NCI-H1092 treated with DMSO at 0.1 percent for 48 hours (cell line): ENCODE measurements at regions not wholly inside any gene's neighbourhood (a gene's known extent, or its start where the extent isn't known, plus 50 kb on each side); places are given as distances from the start of the nearest gene placed in this dataset.
"Not testable (repeated sequence)": the region's sequence is repeated elsewhere in the genome, so short reads cannot be mapped to it uniquely, and the experiment has no call there.

Source experiments
- DNase-seq: peaks from one replicate; lab custom pipeline; 2025; lab: John Stamatoyannopoulos, UW

DNA sequence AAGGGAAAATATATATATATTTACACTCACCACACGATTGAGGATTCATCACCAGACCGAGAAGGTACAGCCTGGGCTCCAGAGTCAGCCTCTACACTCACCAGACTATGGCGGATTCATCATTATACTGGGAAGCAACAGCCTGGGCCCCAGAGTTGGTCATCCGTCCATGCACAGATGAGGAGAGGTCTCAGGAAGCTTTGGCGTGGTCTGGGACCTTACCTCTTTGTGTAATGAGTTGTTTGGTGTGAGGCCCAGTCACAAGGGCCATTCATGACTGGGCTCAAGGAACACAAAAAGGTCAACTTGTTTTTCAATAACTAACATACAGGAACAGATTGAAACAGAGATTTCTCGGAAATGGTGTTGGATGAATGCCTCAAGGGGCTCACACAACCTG lies 926.1 kb downstream of the FAM133A start:
- DNase-seq = no peak

DNA sequence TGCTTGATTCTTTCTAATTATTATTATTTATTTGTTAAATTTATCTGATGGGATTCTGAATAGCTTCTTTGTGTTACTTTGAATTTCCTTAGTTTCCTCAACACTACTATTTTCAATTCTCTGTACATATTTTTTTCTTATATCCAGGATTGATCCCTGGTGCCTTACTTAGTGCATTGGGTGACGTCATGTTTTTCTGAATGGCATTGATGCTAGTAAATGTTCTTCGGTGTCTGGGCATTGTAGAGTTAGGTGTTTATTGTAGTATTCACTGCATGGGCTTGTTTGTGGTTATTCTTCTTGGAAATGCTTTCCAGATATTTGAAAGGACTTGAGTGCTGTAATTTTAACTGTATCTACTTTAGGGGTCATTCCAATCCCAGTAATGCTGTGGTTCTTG lies 938.1 kb downstream of the FAM133A start:
- no peak for DNase-seq

DNA sequence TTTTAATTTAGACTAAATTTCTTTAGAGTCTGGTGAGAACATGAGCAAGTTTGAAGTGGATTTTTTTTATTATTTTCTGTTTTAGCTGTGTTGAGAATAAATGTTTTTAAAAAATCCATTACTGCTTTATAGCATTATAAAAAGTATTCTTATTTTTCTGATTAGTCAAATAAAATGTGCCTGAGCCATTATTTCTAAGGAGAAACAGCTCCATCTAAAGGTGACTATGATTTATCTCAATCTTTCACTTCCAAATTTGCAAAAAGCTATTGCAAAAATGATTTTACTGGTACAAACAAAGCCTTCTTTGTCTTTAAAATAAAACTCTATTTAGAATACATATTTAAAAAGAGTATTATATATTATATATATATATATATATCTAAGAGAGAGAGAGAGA lies 959.2 kb downstream of the FAM133A start:
- no peak for DNase-seq

DNA sequence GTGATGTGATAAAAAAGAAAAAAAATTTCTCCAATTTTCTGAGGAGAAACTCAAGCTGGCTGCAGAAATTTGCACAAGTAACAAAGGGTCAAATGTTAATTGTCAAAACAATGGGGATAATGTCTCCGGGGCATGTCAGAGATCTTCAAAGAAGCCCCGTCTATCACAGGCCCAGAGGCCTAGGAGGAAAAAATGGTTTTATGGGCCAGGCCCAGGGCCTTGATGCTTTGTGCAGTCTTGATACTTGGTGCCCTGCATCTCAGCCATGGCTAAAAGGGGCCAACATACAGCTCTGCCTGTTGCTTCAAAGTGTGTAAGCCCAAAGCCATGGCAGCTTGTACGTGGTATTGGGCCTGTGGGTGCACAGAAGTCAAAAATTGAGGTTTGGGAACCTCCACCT lies 961.0 kb downstream of the FAM133A start:
- no peak for DNase-seq

DNA sequence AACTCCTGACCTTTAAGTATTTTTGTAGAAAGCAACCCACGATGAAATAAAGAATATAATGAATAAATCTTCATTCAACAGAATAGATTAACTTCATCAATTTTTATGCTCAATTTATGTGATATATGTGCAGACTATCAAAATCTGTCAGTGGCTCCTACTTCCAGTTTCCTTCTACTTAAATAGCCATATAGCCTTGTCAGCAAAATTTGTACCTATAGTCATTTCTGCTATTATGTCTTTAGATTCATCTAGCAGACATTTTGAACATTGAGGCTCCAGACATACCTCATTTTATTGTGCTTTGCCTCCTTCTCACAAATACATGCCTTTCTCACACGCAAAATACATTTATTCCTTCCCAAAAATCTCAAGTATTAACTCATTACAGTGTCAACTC lies 971.7 kb downstream of the FAM133A start:
- no peak for DNase-seq

DNA sequence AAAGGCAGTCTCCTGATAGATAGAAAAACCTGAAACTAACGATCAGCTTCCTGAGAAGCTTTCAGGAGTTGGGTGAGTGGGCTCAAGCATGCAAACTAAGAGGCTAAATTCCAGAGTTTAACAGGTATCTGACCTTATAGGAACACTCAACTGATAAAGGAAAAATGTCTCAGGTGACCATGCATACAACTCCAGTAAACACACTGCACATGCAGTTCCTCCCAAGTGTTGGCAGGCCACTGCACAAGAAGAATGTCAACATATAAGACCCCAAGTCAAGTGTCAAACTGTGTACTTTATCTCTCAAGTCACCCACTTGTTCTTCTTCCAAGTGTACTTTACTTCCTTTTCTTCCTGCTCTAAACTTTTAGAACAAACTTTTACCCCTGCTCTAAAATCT lies 981.2 kb downstream of the FAM133A start:
- no peak for DNase-seq

DNA sequence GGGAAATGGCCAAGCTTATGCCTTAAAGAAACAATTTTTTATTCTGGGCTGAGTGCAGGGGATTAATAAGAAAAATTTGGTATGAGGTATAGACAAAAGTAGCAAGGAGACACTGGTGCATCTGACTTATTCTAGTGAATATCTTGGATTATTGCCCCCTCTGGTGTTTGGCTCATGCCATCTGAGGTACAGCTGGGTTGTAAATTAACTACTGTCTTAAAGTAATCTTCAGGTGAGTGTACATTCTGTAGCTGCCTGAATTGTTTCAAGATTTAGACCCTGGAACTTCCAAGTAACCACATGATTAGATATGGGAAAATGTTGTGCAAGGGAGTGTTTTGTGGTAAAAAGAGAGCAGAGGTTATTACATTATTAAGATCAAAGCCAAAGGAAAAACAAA lies 988.7 kb downstream of the FAM133A start:
- DNase-seq = no peak

DNA sequence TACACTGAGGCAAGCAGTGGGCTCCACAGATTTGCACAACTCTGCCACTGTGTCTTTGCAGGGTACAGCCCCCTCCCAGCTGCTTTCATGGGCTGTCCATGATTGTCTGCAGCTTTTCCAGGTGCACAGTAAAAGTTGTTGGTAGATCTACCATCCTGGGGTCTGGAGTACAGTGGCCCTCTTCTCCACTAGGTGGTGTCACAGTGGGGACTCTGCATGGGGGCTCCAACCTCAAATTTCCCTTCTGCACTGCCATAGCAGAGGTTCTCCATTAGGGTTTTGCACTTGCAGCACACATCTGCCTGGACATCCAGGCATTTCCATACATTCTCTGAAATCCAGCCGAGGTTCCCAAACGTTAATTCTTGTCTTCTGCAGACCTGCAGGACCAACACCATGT lies 1002.3 kb downstream of the FAM133A start:
- DNase-seq = no peak

DNA sequence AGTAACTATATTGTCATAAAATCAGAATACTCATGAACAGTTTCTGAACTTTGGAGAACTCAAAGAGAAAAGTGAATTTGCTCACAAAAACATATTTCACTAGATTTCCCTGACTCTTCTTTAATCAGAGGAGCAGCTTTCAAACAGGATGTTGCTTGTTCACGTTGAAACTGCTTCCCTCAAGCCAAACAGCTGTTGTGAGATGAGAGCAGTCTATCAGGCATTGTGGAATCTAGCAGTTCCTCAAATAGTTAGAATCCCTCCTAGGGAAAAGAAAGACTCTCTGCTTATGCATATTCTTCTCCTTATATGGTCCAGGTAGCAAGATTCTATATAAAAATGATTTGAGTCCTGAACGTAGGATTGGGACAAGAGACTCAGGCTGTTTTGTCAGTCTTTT lies 1012.1 kb downstream of the FAM133A start:
- no peak for DNase-seq

DNA sequence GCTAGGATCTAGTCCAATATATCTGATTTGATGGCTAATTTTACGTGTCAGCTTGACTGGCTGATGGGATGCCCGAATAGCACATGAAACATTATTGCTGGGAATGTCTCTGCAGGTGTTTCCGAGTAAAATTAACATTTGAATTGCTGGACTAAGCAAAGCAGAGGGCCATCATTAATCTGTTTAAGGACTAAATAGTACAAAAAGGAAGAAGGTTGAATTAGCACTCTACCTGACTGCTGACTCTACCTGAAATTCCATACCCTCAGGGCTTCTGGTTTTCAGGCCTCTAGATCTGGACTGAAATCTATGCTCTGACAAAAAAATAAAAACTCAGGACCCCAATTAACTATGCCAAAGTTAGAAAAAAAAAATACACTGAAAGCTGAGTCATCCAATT lies 1021.9 kb downstream of the FAM133A start:
- no peak for DNase-seq

DNA sequence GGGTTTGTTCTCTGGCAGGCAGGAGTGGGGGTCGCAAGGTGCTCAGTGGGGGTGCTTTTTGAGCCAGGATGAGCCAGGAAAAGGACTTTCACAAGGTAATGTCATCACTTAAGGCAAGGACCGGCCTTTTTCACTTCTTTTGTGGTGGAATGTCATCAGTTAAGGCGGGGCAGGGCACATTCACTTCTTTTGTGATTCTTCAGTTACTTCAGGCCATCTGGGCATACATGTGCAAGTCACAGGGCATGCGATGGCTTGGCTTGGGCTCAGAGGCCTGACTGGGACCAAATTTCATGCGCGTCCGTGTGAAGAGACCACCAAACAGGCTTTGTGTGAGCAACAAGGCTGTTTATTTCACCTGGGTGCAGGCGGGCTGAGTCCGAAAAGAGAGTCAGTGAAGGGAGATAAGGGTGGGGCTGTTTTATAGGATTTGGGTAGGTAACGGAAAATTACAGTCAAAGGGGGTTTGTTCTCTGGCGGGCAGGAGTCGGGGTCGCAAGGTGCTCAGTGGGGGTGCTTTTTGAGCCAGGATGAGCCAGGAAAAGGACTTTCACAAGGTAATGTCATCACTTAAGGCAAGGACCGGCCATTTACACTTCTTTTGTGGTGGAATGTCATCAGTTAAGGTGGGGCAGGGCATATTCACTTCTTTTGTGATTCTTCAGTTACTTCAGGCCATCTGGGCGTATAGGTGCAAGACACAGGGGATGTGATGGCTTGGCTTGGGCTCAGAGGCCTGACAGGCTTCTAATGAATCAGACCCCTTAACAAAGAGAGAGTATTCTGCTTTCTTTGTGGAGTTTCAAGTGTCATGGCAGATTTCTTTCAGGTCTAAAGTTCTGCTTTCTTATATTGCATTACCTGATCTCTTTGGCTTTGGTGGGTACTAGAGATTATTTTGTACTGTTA lies 1030.6 kb downstream of the FAM133A start:
- not testable (repeated sequence) for DNase-seq

DNA sequence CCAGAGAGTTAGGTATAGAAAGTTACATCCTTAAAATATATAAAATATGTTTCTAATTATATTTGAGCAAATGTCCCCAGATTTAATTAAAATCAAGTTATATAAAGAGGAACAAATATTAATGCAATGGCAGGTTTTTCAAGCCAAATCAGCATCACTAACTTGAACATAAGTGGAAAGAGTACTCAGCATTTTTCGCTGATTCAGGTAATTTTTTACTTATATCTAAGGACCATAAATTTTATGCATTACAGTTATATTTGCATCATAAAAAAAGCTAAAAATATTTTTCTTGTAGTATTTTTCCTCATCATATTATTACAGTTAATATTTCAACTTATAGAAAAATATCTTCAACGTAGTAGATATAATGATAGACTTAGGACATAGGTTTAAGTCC lies 1047.4 kb downstream of the FAM133A start:
- DNase-seq = no peak

DNA sequence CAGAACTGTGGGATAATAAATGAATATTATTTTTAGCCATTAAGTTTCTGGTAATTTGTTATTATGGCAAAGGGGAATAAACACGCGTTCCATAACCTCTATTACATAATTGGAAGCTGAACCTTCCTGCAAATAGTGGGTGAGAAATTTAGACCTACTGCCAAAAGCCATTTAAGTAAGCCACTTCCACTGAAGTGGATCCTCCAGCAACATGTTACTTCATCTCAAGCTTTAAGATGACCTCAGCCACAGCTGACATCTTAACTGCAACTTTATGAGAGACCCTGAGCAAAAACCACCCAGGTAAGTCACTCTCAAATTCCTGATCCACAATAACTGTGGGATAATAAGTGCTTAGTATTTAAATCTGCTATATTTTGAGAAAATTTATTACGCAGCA lies 1048.6 kb downstream of the FAM133A start:
- DNase-seq = no peak

DNA sequence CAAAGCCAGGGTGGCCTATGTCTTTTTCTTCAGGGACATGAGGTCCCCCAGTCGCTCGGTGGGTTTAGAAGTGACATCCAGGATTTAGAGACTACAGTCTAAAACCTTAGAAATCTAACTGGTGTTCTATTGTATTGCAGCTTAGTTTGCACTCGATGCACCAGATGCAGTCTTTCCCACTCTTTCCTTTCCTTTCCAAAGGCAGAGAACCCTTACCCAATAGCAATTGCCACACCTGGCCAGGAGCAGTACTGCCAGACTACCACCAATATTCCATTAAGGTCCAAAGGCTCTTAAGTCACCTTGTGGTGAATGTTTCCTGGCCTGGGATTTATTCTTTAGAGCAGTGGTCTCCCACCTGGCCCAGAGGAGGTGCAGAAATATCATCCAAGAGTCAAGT lies 1068.8 kb downstream of the FAM133A start:
- no peak for DNase-seq

DNA sequence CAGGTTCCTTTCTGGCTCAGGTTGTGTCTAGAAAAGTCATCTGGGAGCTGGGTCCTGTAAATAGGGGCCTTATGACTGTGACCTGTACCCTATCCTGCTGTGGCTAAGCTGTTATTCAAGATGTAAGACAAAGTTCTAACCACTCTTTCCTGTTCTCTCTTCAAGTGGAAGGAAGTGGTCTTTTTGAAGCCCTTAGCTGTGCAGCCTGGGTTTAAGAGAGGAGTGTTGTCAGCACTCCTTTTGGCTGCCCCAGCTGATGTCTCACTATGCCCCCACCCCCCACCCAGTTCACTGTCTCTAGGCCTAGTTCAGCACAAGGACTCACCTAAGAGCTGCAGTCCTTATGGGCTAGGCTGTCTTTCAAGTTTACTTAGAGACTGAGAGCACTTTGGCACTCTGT lies 1069.5 kb downstream of the FAM133A start:
- DNase-seq = no peak

DNA sequence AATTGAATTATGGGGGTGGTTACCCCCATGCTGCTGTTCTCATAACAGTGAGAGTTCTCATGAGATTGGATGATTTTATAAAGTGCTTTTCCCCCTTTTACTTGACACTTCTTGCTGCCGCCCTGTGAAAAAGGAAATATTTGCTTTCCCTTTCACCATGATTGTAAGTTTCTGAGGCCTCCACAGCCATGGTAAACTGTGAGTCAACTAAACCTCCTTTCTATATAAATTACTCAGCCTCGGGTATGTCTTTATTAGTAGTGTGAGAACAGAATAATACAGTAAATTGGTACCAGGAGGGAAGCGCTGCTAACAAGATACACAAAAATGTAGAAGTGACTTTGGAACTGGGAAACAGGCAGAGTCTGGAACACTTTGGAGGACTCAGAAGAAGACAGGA lies 1070.8 kb downstream of the FAM133A start:
- no peak for DNase-seq

DNA sequence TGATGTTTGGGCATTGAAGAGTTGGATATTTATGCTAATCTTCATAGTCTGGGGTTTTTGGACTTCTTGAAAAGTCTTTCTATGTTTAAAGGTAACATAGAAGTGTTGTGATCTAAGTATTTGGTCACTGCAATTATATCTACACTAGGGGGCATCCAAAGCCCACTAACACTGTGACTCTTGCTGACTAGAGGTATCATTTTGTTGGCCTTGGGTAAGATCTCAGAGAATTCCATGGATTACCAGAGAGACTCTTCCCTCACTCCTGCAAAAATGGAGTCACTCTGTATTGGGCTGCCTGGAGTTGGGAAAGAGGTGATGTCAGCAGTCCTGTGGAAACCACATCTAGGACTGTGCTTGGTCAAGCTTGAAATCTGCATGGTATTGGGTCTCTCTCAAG lies 1077.6 kb downstream of the FAM133A start:
- no peak for DNase-seq

DNA sequence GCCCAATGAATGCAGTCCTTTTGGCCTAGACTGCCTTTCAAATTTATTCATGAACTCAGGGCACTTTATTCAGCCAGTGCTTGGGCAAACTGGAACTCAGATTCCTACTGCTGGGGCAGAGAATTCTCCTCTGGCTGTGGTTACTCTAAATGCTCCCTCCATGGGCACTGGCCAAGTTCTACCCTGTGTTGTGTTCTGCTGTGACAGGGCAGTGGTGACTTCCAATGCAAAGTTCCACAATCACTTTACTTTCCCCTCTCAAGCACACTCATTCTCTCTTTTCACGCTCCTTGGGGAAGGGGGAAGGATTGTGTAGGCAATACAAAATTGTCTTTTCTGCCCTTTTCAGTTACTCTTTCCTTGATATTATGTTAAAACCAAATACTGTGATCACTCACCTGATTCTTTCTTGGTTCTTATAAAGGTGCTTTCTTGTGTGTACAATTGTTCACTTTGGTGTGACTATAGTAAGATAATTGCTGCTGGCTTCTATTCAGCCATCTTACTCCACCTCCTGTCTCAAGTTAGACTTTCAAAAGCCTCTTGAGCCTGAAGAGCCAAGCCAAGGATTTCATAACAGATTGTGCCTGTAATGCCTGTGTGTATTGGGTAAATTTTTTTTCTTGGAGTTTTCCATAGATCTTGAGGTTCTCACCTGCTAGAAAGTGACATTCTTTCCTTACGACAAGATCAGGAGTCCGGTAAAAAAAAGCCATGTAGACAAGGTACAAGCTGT lies 1078.6 kb downstream of the FAM133A start:
- DNase-seq = no peak

DNA sequence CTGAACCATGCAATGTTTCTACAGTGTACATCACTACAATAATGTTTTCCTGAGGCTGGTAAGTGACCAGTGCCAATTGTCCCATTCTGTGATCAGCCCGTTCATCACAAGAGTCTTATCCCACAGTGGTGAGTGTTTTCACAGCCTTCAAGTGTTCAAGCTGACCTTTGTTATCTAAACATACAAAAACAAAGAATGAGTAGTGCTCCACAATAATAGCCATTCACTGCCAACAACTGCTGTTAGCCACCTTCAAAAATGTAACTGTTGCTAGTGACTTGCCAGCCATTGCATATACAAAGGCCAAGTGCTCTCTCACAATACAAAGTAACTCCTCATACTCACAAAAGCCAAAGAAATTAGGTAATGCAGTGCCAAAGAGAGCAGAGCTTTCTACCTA lies 1084.1 kb downstream of the FAM133A start:
- no peak for DNase-seq

DNA sequence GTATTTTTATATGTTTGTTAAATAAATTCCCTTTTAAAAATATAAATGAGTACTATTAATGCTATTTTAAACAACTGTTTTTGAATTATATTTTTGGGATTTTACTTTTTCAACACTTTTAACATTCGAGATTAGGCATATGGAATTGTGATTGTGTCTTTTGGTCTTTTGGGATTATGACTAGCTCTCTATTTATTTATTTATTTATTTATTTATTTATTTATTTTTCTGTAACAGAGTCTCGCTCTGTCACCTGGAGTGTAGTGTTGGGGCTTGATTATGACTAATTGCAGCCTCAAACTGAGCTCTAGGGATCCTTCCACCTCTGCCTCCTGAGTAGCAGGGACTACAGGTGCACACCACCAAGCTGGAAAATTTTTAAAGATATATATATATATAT lies 1101.6 kb downstream of the FAM133A start:
- no peak for DNase-seq

DNA sequence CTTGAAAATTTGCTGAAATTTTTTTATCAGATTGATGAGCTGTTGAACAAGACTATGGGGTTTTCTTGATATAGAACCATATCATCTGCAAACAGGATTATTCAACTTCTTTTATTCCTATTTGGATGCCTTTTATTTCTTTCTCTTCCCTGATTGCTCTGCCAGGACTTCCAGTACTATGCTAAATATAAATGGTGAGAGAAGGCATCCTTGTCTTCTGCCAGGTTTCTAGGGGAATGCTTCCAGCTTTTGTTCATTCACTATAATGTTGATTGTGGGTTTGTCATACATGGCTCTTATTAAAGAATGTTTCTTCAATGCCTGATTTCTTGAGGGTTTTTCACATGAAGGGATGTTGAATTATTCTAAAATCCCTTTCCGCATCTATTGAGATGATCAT lies 1139.5 kb downstream of the FAM133A start:
- DNase-seq = no peak

DNA sequence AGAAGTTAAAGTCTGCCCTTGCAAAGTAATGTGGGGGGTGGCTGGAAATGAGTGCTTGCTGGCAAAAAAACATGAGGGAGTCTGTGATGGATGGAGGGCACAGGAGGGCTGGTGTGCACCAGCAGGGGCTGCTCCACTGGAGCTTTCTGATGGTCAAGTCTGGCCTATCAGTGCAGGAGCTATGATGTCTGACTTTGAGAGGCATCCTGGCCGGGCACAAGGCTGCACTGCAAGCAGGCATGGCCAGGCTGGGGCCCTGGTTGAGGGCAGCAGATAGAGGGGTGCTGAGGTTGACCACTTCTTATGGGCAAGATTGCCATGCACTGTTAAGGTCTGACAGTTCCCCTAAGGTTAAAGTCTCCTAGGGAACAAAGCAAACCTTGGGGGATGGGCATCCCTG lies 1140.2 kb downstream of the FAM133A start:
- DNase-seq = no peak

DNA sequence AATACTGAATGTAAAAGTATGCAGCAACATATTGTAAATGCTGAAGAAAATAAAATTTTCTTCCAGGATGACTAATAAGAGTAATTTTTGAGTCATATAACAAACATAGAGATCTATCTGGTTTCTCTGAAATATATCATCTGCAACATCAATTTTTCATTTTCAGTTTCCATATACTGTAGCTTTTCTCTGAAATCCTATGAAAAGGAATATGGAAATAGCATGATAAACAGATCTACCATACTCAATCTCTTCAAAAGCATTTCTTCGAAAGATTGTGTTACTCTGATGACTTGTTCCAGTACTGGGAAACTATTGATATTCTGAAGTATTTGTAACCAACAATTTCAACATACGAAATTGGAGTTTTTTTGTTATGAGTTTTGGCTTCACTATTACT lies 1156.7 kb downstream of the FAM133A start:
- no peak for DNase-seq

DNA sequence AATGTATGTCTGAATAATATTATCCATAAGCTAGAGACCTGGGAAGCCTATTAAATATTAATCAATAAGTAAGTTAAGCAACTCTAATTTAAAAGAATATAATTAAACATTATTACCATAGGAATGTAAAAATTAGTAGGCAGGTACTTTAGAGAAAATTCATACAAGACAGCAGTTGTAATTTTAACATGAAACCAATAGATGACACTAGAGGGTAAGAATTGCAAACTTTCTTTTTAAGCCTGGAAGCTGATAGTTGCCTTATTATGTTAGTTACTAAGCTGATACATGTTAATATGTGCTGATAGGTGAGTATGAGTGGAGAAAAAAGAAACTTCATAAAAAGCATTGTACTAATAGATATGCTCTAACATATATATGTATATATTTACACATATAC lies 1157.4 kb downstream of the FAM133A start:
- peak; percentile 42 for DNase-seq
